Ishikawa (cell line): ENCODE measurements at regions not wholly inside any gene's neighbourhood (a gene's known extent, or its start where the extent isn't known, plus 50 kb on each side); places are given as distances from the start of the nearest gene placed in this dataset.

ENCODE experiments used
- CEBPB ChIP-seq: IDR thresholded peaks from 2 replicates; pipeline ENCODE4 v1.6.1; 2012
- EGR1 ChIP-seq: IDR thresholded peaks from 2 replicates; pipeline ENCODE4 v1.6.1; 2012
- EP300 ChIP-seq: IDR thresholded peaks from 2 replicates; pipeline ENCODE4 v1.6.1; 2012; ENCODE audit warnings: borderline replicate concordance
- FOXM1 ChIP-seq: IDR thresholded peaks from 2 replicates; pipeline ENCODE4 v1.6.1; 2012; ENCODE audit warnings: low read depth, borderline replicate concordance
- NFIC ChIP-seq: IDR thresholded peaks from 2 replicates; pipeline ENCODE4 v1.6.1; 2012
- RAD21 ChIP-seq: IDR thresholded peaks from 2 replicates; pipeline ENCODE4 v1.6.1; 2012; ENCODE audit warnings: low read depth
- REST ChIP-seq: IDR thresholded peaks from 2 replicates; pipeline ENCODE4 v1.6.1; 2012; ENCODE audit warnings: low read depth, mild to moderate bottlenecking
- TAF1 ChIP-seq: IDR thresholded peaks from 2 replicates; pipeline ENCODE4 v1.6.1; 2012; ENCODE audit warnings: low read depth, mild to moderate bottlenecking
- TCF12 ChIP-seq: IDR thresholded peaks from 2 replicates; pipeline ENCODE4 v1.6.1; 2012; ENCODE audit warnings: low read depth
- TEAD4 ChIP-seq: IDR thresholded peaks from 2 replicates; pipeline ENCODE4 v1.6.1; 2012
- USF1 ChIP-seq: IDR thresholded peaks from 2 replicates; pipeline ENCODE4 v1.6.1; 2012
- YY1 ChIP-seq: IDR thresholded peaks from 2 replicates; pipeline ENCODE4 v1.6.1; 2012; ENCODE audit warnings: low read depth

GRCh38 chr16:87551487-87551886 lies 50.8 kb upstream of the JPH3 start:
- TF ChIP-seq REST, result no peak
- no peak for TF ChIP-seq NFIC
- no peak for TF ChIP-seq EGR1
- no peak for TF ChIP-seq CEBPB
- TF ChIP-seq TCF12, result no peak
- no peak for TF ChIP-seq RAD21
- no peak for TF ChIP-seq EP300
- TF ChIP-seq FOXM1, result no peak
- no peak for TF ChIP-seq TEAD4
- TF ChIP-seq TAF1, result no peak
- no peak for TF ChIP-seq USF1
- no peak for TF ChIP-seq YY1
